B cell (primary cell): ENCODE measurements at regions not wholly inside any gene's neighbourhood (a gene's known extent, or its start where the extent isn't known, plus 50 kb on each side); places are given as distances from the start of the nearest gene placed in this dataset.

ENCODE experiments used
- ATAC-seq: fragments of 200-7000 bp; cut with Tn5 transposase; one replicate; pipeline ENCODE4 v1.10.0; 2021; ENCODE audit warnings: low read depth, mild to moderate bottlenecking, moderate number of reproducible peaks, moderate library complexity
- CTCF ChIA-PET: fragments of 350-600 bp; sonication (Branson Sonifier 250); formaldehyde crosslinking; loops from one replicate; lab custom pipeline; 2021; ENCODE audit warnings: antibody characterized with exemption, inconsistent platforms; lab: Charles Lee
- POLR2A ChIA-PET: fragments of 350-600 bp; sonication (Branson Sonifier 250); formaldehyde crosslinking; loops from one replicate; lab custom pipeline; 2021; ENCODE audit warnings: antibody characterized with exemption; lab: Charles Lee
- DNase-seq: peaks from one replicate; pipeline ENCODE4 v3.0.0; 2013
- H2AFZ ChIP-seq: 2 replicates; pipeline ENCODE4 v1.6.1; 2012; ENCODE audit warnings: mild to moderate bottlenecking, low read depth, low read length; ENCODE audit not compliant: insufficient read depth, poor library complexity, severe bottlenecking
- H3K27ac ChIP-seq, 2 donors: 1 replicate in 1 of 2; 2 replicates in 1 of 2; pipeline ENCODE4 v1.5.1; 2012 to 2013; ENCODE audit warnings: low read length in 2 of 2, mild to moderate bottlenecking in 2 of 2, moderate library complexity in 1 of 2
- H3K27me3 ChIP-seq, 4 experiments: fragments of 200-600 bp in 1 of 4; sonication (generic) in 1 of 4; replicated peaks in 1 of 4; 1 replicate in 2 of 4; 2 replicates in 2 of 4; pipeline versions ENCODE4 v1.6.1 to v1.7.0; 2013 to 2016; ENCODE audit warnings: low read length in 3 of 4, mild to moderate bottlenecking in 2 of 4, mixed read lengths in 1 of 4, moderate library complexity in 1 of 4; ENCODE audit not compliant: insufficient read depth in 4 of 4, control insufficient read depth in 3 of 4; ENCODE audit errors: control extremely low read depth in 1 of 4
- H3K36me3 ChIP-seq, 2 experiments: replicated peaks in 1 of 2; 1 replicate in 1 of 2; 2 replicates in 1 of 2; pipeline versions ENCODE4 v1.6.1 to v1.7.1; 2013; ENCODE audit warnings: low read length in 1 of 2; ENCODE audit not compliant: insufficient read depth in 2 of 2, control insufficient read depth in 1 of 2; ENCODE audit errors: control extremely low read depth in 1 of 2, extremely low read depth in 1 of 2
- H3K4me1 ChIP-seq, 2 donors: fragments of 200-600 bp in 1 of 2; sonication (generic) in 1 of 2; 1 replicate in 1 of 2; 2 replicates in 1 of 2; pipeline versions ENCODE4 v1.5.1 to v1.6.1; 2013 to 2017; ENCODE audit warnings: low read length in 2 of 2; ENCODE audit not compliant: control insufficient read depth in 2 of 2, insufficient read depth in 2 of 2
- H3K4me2 ChIP-seq: replicated peaks from 2 replicates; pipeline ENCODE3; 2012; ENCODE audit warnings: mild to moderate bottlenecking, low read depth, low read length; ENCODE audit not compliant: poor library complexity, severe bottlenecking
- H3K4me3 ChIP-seq, 5 experiments: fragments of 200-600 bp in 1 of 5; sonication (generic) in 1 of 5; 1 replicate in 3 of 5; 2 replicates in 2 of 5; pipeline versions ENCODE4 v1.5.1 to v1.7.0; 2011 to 2016; ENCODE audit warnings: low read length in 4 of 5, mild to moderate bottlenecking in 4 of 5, low read depth in 2 of 5, control low read depth in 1 of 5, moderate library complexity in 1 of 5; ENCODE audit not compliant: insufficient read depth in 1 of 5; ENCODE audit errors: control extremely low read depth in 1 of 5, extremely low read depth in 1 of 5
- H3K79me2 ChIP-seq: fragments of 200-600 bp; sonication (generic); one replicate; pipeline ENCODE4 v1.6.0; 2016; ENCODE audit warnings: low read length; ENCODE audit not compliant: control insufficient read depth, insufficient read depth
- H3K9ac ChIP-seq: fragments of 200-600 bp; sonication (generic); 2 replicates; pipeline ENCODE4 v1.6.1; 2017; ENCODE audit warnings: mild to moderate bottlenecking, low read length, moderate library complexity
- H3K9me3 ChIP-seq, 3 donors: one replicate each; pipeline versions ENCODE4 v1.6.1 to v1.7.1; 2013; ENCODE audit warnings: low read length in 2 of 3; ENCODE audit not compliant: control insufficient read depth in 2 of 3, insufficient read depth in 1 of 3; ENCODE audit errors: control extremely low read depth in 1 of 3
- H4K20me1 ChIP-seq: 2 replicates; pipeline ENCODE4 v1.6.0; 2012; ENCODE audit warnings: mild to moderate bottlenecking, low read length; ENCODE audit not compliant: insufficient read depth, control insufficient read depth, poor library complexity, severe bottlenecking
- H3K27ac Mint-ChIP-seq: one replicate; pipeline ENCODE4 v1.8.0; 2021; ENCODE audit warnings: mixed read lengths
- H3K27me3 Mint-ChIP-seq: one replicate; pipeline ENCODE4 v1.8.0; 2021; ENCODE audit warnings: mixed read lengths
- H3K4me1 Mint-ChIP-seq: one replicate; pipeline ENCODE4 v1.8.0; 2021; ENCODE audit warnings: mixed read lengths
- H3K4me3 Mint-ChIP-seq: one replicate; pipeline ENCODE4 v1.8.0; 2021; ENCODE audit warnings: mixed read lengths
- H3K9me3 Mint-ChIP-seq: one replicate; pipeline ENCODE4 v1.8.0; 2022; ENCODE audit warnings: mixed read lengths; ENCODE audit not compliant: insufficient read depth
- EZH2 ChIP-seq: IDR thresholded peaks from 2 replicates; pipeline ENCODE4 v1.6.1; 2012; ENCODE audit warnings: borderline replicate concordance, low read depth, mild to moderate bottlenecking, moderate library complexity, low read length; ENCODE audit not compliant: insufficient read depth, poor library complexity, severe bottlenecking
- WGBS: methylation state at CpG from one replicate; pipeline ENCODE4 v1.1.5; 2013; ENCODE audit warnings: missing lambda C conversion rate; ENCODE audit not compliant: insufficient coverage; 5-methylcytosine and 5-hydroxymethylcytosine counted together
- intact Hi-C: fragments of 100-400 bp; cut with micrococcal nuclease; formaldehyde crosslinking; loops from one replicate; pipeline ENCODE4 v1.10.0; 2022
- TF ChIP-seq, protein P1 (sequence below): fragments of 200-600 bp; IDR thresholded peaks from one replicate; pipeline ENCODE4 v1.8.0; 2022; ENCODE audit warnings: antibody characterized with exemption, mild to moderate bottlenecking

DNA sequence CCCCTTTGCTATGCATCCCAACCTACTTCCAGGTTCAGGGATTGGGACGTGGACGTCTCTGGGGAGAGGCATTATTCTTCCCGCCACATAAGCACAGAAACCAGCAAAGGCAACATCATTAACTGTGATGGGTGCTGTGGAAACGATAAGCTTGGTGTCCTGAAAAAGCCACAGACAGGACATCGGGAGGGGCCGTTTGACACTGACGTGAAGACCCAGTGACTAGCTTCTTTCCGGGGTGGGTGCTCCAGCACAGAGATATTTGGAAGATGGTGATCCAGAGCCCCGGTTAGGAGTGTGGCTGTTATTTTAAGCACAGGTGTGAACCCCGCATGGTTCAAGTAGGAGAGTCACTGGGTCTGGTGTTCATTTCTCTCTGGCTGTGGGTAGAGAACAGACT is 163.8 kb upstream of the HDAC4 start:
- intact Hi-C loops = no loop called here
- Mint-ChIP-seq H3K27ac (no peak overlapping the region), H3K4me1 (no peaks in the 10 kb centered on the region), H3K9me3 (no peaks in the 10 kb centered on the region), H3K4me3 (no peak overlapping the region), H3K27me3 (peaks cover 16% of the 10 kb centered on the region)
- Histone ChIP-seq H3K36me3 (no peaks in the 10 kb centered on the region), H3K4me2 (no peak overlapping the region), H3K4me1 (no peaks in the 10 kb centered on the region), H3K9me3 (no peaks in the 10 kb centered on the region), H3K9ac (no peak overlapping the region), H3K4me3 (no peak overlapping the region), H3K79me2 (no peaks in the 10 kb centered on the region), H3K27me3 (no peaks in the 10 kb centered on the region), H2AFZ (no peak overlapping the region), H3K27ac (no peak overlapping the region), H4K20me1 (no peaks in the 10 kb centered on the region)
- 92% methylated on average over 8 of the region's 10 CpGs for WGBS
- CTCF ChIA-PET = no interaction called here
- DNase-seq = no peak
- ATAC-seq = no peak
- POLR2A ChIA-PET = no interaction called here
- TF ChIP-seq, protein P1, sequence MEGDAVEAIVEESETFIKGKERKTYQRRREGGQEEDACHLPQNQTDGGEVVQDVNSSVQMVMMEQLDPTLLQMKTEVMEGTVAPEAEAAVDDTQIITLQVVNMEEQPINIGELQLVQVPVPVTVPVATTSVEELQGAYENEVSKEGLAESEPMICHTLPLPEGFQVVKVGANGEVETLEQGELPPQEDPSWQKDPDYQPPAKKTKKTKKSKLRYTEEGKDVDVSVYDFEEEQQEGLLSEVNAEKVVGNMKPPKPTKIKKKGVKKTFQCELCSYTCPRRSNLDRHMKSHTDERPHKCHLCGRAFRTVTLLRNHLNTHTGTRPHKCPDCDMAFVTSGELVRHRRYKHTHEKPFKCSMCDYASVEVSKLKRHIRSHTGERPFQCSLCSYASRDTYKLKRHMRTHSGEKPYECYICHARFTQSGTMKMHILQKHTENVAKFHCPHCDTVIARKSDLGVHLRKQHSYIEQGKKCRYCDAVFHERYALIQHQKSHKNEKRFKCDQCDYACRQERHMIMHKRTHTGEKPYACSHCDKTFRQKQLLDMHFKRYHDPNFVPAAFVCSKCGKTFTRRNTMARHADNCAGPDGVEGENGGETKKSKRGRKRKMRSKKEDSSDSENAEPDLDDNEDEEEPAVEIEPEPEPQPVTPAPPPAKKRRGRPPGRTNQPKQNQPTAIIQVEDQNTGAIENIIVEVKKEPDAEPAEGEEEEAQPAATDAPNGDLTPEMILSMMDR = no peak
- TF ChIP-seq EZH2 = no peak

DNA sequence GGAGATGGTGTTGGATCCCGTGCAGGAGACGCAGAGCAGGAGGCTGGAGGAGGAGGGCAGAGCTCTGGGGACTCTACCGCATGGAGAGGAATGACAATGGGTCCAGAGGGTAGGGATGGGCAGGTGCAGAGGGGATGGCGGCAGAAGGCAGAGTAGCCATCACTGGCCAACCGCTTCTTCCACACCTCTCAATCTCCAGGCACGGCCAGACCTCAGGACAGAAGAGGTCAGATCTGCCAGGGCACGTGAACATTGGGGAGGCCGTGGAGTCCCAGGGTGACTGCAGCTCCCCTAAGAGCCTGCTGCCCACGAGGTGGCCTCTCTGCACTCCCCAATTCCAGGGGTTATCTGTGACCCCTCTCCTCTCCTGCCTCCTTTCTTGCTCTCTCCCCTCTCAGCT is 162.7 kb upstream of the HDAC4 start:
- Histone ChIP-seq H3K27me3 (no peaks in the 10 kb centered on the region), H3K4me3 (no peak overlapping the region), H3K27ac (no peak overlapping the region), H3K9ac (no peak overlapping the region), H4K20me1 (no peaks in the 10 kb centered on the region), H3K4me2 (no peak overlapping the region), H2AFZ (no peak overlapping the region), H3K4me1 (no peaks in the 10 kb centered on the region), H3K36me3 (no peaks in the 10 kb centered on the region), H3K79me2 (no peaks in the 10 kb centered on the region), H3K9me3 (no peaks in the 10 kb centered on the region)
- Mint-ChIP-seq H3K4me1 (no peaks in the 10 kb centered on the region), H3K4me3 (no peak overlapping the region), H3K27me3 (peaks cover 22% of the 10 kb centered on the region), H3K9me3 (no peaks in the 10 kb centered on the region), H3K27ac (no peak overlapping the region)
- ATAC-seq (no peak), DNase-seq (no peak)
- ChIA-PET POLR2A (no interaction called here), CTCF (no interaction called here)
- intact Hi-C loops = no loop called here
- no peak for TF ChIP-seq EZH2
- TF ChIP-seq, protein P1 = no peak
- WGBS = 91% methylated on average over 8 of the region's 9 CpGs
